ENCODE measurements at regions not wholly inside any gene's neighbourhood (a gene's known extent, or its start where the extent isn't known, plus 50 kb on each side); places are given as distances from the start of the nearest gene placed in this dataset.

- no peaks in the 10 kb centered on the region for H3K36me3 ChIP-seq (ENCODE audit: control insufficient read depth in 2 of 2, insufficient read depth in 1 of 2, low read length in 2 of 2)
- H3K27ac ChIP-seq (ENCODE audit: extremely low read depth, low read depth, low read length) = no peak overlapping the region
- POLR2A ChIA-PET = no interaction called here
- CTCF ChIA-PET = no interaction called here
- H3K4me1 ChIP-seq (ENCODE audit: control insufficient read depth, insufficient read depth, low read length) = no peaks in the 10 kb centered on the region
- no peaks in the 10 kb centered on the region for H3K9me3 ChIP-seq (ENCODE audit: control insufficient read depth, insufficient read depth, low read depth, low read length)
- no peak overlapping the region for H3K4me3 ChIP-seq (ENCODE audit: low read depth, low read length)
- no peak for TF ChIP-seq ZNF248 (tag by site-specific recombination; IDR thresholded peaks at IDR 0.05)
- TF ChIP-seq ATF2 (tag by site-specific recombination; IDR thresholded peaks at IDR 0.05; ENCODE audit: low read depth) = no peak
- TF ChIP-seq ZNF19 (tag by site-specific recombination; IDR thresholded peaks at IDR 0.05; ENCODE audit: low read depth) = no peak
- no peak for TF ChIP-seq ZNF221 (tag by site-specific recombination; IDR thresholded peaks at IDR 0.05; ENCODE audit: borderline replicate concordance)
- no peak for TF ChIP-seq ZNF155 (tag by site-specific recombination; IDR thresholded peaks at IDR 0.05)
- no peak for TF ChIP-seq ZNF404 (tag by site-specific recombination; IDR thresholded peaks at IDR 0.05)
These were observed 190.7 kb downstream of the NEDD1 start for GRCh38 chr12:97097734-97098133.

GRCh38 chr12:97109441-97109840 lies 202.4 kb downstream of the NEDD1 start:
- TF ChIP-seq ZNF521 (tag by site-specific recombination; IDR thresholded peaks at IDR 0.05) (no peak), ZNF670 (tag by site-specific recombination; IDR thresholded peaks at IDR 0.05; ENCODE audit: low read depth) (no peak), ZNF561 (tag by site-specific recombination; IDR thresholded peaks at IDR 0.05; ENCODE audit: borderline replicate concordance) (no peak), ZNF426 (tag by site-specific recombination; IDR thresholded peaks at IDR 0.05) (no peak), PRDM4 (tag by site-specific recombination; IDR thresholded peaks at IDR 0.05) (no peak), ZNF654 (tag by site-specific recombination; IDR thresholded peaks at IDR 0.05; ENCODE audit: low read depth) (no peak), ZNF692 (tag by site-specific recombination; IDR thresholded peaks at IDR 0.05) (no peak), ZSCAN18 (tag by site-specific recombination; IDR thresholded peaks at IDR 0.05) (no peak), ZBTB48 (tag by site-specific recombination; IDR thresholded peaks at IDR 0.05) (no peak), GLIS1 (tag by site-specific recombination; IDR thresholded peaks at IDR 0.05) (no peak), ZNF645 (tag by site-specific recombination; IDR thresholded peaks at IDR 0.05) (no peak), ZFP37 (tag by site-specific recombination; IDR thresholded peaks at IDR 0.05) (no peak), ZNF354C (tag by site-specific recombination; IDR thresholded peaks at IDR 0.05; ENCODE audit: borderline replicate concordance, low read depth) (no peak), ZXDB (tag by site-specific recombination; IDR thresholded peaks at IDR 0.05) (no peak), ZNF146 (tag by site-specific recombination; IDR thresholded peaks at IDR 0.05) (no peak)
- no peaks in the 10 kb centered on the region for H3K9me3 ChIP-seq (ENCODE audit: control insufficient read depth, insufficient read depth, low read depth, low read length)
- ChIA-PET CTCF (no interaction called here), POLR2A (no interaction called here)
- H3K4me3 ChIP-seq (ENCODE audit: low read depth, low read length) = no peak overlapping the region
- no peaks in the 10 kb centered on the region for H3K36me3 ChIP-seq (ENCODE audit: control insufficient read depth in 2 of 2, insufficient read depth in 1 of 2, low read length in 2 of 2)
- no peak overlapping the region for H3K27ac ChIP-seq (ENCODE audit: extremely low read depth, low read depth, low read length)
- H3K4me1 ChIP-seq (ENCODE audit: control insufficient read depth, insufficient read depth, low read length) = no peaks in the 10 kb centered on the region
